HFFc6 (cell line): ENCODE measurements at regions not wholly inside any gene's neighbourhood (a gene's known extent, or its start where the extent isn't known, plus 50 kb on each side); places are given as distances from the start of the nearest gene placed in this dataset.

ENCODE experiments used
- DNase-seq: peaks from one replicate; pipeline ENCODE4 v3.0.0-alpha.2; 2018
- H3K27ac Mint-ChIP-seq: 2 replicates; pipeline ENCODE4 v1.8.0; 2020; ENCODE audit warnings: mild to moderate bottlenecking, mixed read lengths
- H3K27me3 Mint-ChIP-seq: 2 replicates; pipeline ENCODE4 v1.8.0; 2021; ENCODE audit warnings: mild to moderate bottlenecking, moderate library complexity, mixed read lengths; ENCODE audit not compliant: insufficient read depth
- H3K36me3 Mint-ChIP-seq: 2 replicates; pipeline ENCODE4 v1.8.0; 2021; ENCODE audit warnings: low read depth, mixed read lengths
- H3K4me1 Mint-ChIP-seq: 2 replicates; pipeline ENCODE4 v1.8.0; 2020; ENCODE audit warnings: low read depth, mixed read lengths
- H3K4me3 Mint-ChIP-seq: 2 replicates; pipeline ENCODE4 v1.8.0; 2020; ENCODE audit warnings: mild to moderate bottlenecking, moderate library complexity, mixed read lengths
- H3K9me3 Mint-ChIP-seq: 2 replicates; pipeline ENCODE4 v1.8.0; 2020; ENCODE audit warnings: mild to moderate bottlenecking, mixed read lengths
- CTCF ChIP-seq: fragments of 200-600 bp; sonication (generic); IDR thresholded peaks from 2 replicates; pipeline ENCODE4 v1.5.0; 2021; ENCODE audit warnings: antibody characterized with exemption, mild to moderate bottlenecking

GRCh38 chr1:34328281-34328799, 151.6 kb downstream of the C1orf94 start:
- Mint-ChIP-seq H3K9me3 (peaks cover 18% of the 10 kb centered on the region), H3K4me3 (no peak overlapping the region), H3K36me3 (no peaks in the 10 kb centered on the region; the same call in 1 of the 2 replicates), H3K27ac (no peak overlapping the region), H3K4me1 (no peaks in the 10 kb centered on the region), H3K27me3 (no peaks in the 10 kb centered on the region)
- no peak for TF ChIP-seq CTCF
- DNase-seq = no peak

- no peak for DNase-seq
- Mint-ChIP-seq H3K36me3 (no peaks in the 10 kb centered on the region; the same call in 1 of the 2 replicates), H3K4me1 (no peaks in the 10 kb centered on the region), H3K4me3 (no peak overlapping the region), H3K9me3 (peaks cover 18% of the 10 kb centered on the region), H3K27ac (no peak overlapping the region), H3K27me3 (no peaks in the 10 kb centered on the region)
- TF ChIP-seq CTCF = no peak
These were observed 153.4 kb downstream of the C1orf94 start for GRCh38 chr1:34330061-34330460.

GRCh38 chr1:34331020-34331926, 154.6 kb downstream of the C1orf94 start:
- no peak for DNase-seq
- Mint-ChIP-seq H3K4me3 (no peak overlapping the region), H3K9me3 (peaks cover 29% of the 10 kb centered on the region), H3K4me1 (no peaks in the 10 kb centered on the region), H3K36me3 (no peaks in the 10 kb centered on the region; the same call in 1 of the 2 replicates), H3K27me3 (no peaks in the 10 kb centered on the region), H3K27ac (no peak overlapping the region)
- no peak for TF ChIP-seq CTCF

GRCh38 chr1:34332996-34333395, 156.3 kb downstream of the C1orf94 start:
- TF ChIP-seq CTCF = no peak
- Mint-ChIP-seq H3K27ac (no peak overlapping the region), H3K4me3 (no peak overlapping the region), H3K27me3 (no peaks in the 10 kb centered on the region; the same call in 1 of the 2 replicates), H3K36me3 (no peaks in the 10 kb centered on the region; the same call in 1 of the 2 replicates), H3K4me1 (no peaks in the 10 kb centered on the region), H3K9me3 (peaks cover 35% of the 10 kb centered on the region)
- no peak for DNase-seq

GRCh38 chr1:34338871-34339270, 162.2 kb downstream of the C1orf94 start:
- Mint-ChIP-seq H3K27me3 (no peaks in the 10 kb centered on the region; the same call in 1 of the 2 replicates), H3K36me3 (0 out of 2 replicates have a peak, but pooled peaks cover 5% of the 10 kb centered on the region), H3K27ac (no peak overlapping the region), H3K4me3 (no peak overlapping the region), H3K9me3 (peaks cover 48% of the 10 kb centered on the region), H3K4me1 (no peaks in the 10 kb centered on the region)
- no peak for DNase-seq
- no peak for TF ChIP-seq CTCF
